ENCODE measurements at regions not wholly inside any gene's neighbourhood (a gene's known extent, or its start where the extent isn't known, plus 50 kb on each side); places are given as distances from the start of the nearest gene placed in this dataset.
"Not testable (repeated sequence)": the region's sequence is repeated elsewhere in the genome, so short reads cannot be mapped to it uniquely, and the experiment has no call there.

GRCh38 chr13:87235621-87236020 is 435.6 kb upstream of the SLITRK5 start:
- no peak overlapping the region for H3K9ac ChIP-seq (ENCODE audit: insufficient read depth in 1 of 2, low read length in 2 of 2)
- no peak for TF ChIP-seq CTCF (IDR thresholded peaks at IDR 0.05; ENCODE audit: control extremely low read depth, extremely low read depth)
- no peak for DNase-seq

GRCh38 chr13:87244256-87244890 is 426.8 kb upstream of the SLITRK5 start:
- no peaks in the 10 kb centered on the region for H3K9me3 ChIP-seq (ENCODE audit: control insufficient read depth in 4 of 4, insufficient read depth in 3 of 4, low read length in 3 of 4)
- no peak for TF ChIP-seq CTCF (IDR thresholded peaks at IDR 0.05; ENCODE audit: control extremely low read depth, extremely low read depth)

More at GRCh38 chr13:87235621-87236020, 435.6 kb upstream of the SLITRK5 start:
- ATAC-seq (ENCODE audit: insufficient read depth, low FRiP score), result no peak
- H3K4me3 ChIP-seq, result no peak overlapping the region
- no peaks in the 10 kb centered on the region for H3K27me3 ChIP-seq (ENCODE audit: control insufficient read depth in 3 of 3, insufficient read depth in 3 of 3, low read length in 2 of 3)
- peaks cover 0 to 5% (median 0%) of the 10 kb centered on the region in 4 donors for H3K9me3 ChIP-seq (ENCODE audit: control insufficient read depth in 4 of 4, insufficient read depth in 3 of 4, low read length in 3 of 4)
- H3K36me3 ChIP-seq (ENCODE audit: control insufficient read depth in 4 of 4, insufficient read depth in 4 of 4, low read length in 4 of 4), result no peaks in the 10 kb centered on the region
- no peak overlapping the region for H3K27ac ChIP-seq (ENCODE audit: low read depth in 1 of 2, low read length in 1 of 2)
- H3K4me1 ChIP-seq (ENCODE audit: control insufficient read depth in 5 of 5, insufficient read depth in 5 of 5, low read length in 5 of 5), result no peaks in the 10 kb centered on the region

GRCh38 chr13:87249847-87250246 is 421.3 kb upstream of the SLITRK5 start:
- DNase-seq; H3K4me1 ChIP-seq (ENCODE audit: control insufficient read depth in 5 of 5, insufficient read depth in 5 of 5, low read length in 5 of 5); H3K27me3 ChIP-seq (ENCODE audit: control insufficient read depth in 3 of 3, insufficient read depth in 3 of 3, low read length in 2 of 3); H3K27ac ChIP-seq (ENCODE audit: low read depth in 1 of 2, low read length in 1 of 2); H3K9ac ChIP-seq (ENCODE audit: insufficient read depth in 1 of 2, low read length in 2 of 2); H3K4me3 ChIP-seq; H3K9me3 ChIP-seq (ENCODE audit: control insufficient read depth in 4 of 4, insufficient read depth in 3 of 4, low read length in 3 of 4); ATAC-seq (ENCODE audit: insufficient read depth, low FRiP score); H3K36me3 ChIP-seq (ENCODE audit: control insufficient read depth in 4 of 4, insufficient read depth in 4 of 4, low read length in 4 of 4): not testable (repeated sequence)
- 92 to 94% methylated on average over 8 of the region's 8 CpGs for WGBS, 2 donors

More at GRCh38 chr13:87244256-87244890, 426.8 kb upstream of the SLITRK5 start:
- H3K4me3 ChIP-seq, result no peak overlapping the region
- 79 to 86% methylated on average over 3 of the region's 3 CpGs for WGBS, 2 donors
- no peaks in the 10 kb centered on the region for H3K36me3 ChIP-seq (ENCODE audit: control insufficient read depth in 4 of 4, insufficient read depth in 4 of 4, low read length in 4 of 4)
- no peak overlapping the region for H3K27ac ChIP-seq (ENCODE audit: low read depth in 1 of 2, low read length in 1 of 2)
- no peaks in the 10 kb centered on the region for H3K27me3 ChIP-seq (ENCODE audit: control insufficient read depth in 3 of 3, insufficient read depth in 3 of 3, low read length in 2 of 3)
- ATAC-seq (ENCODE audit: insufficient read depth, low FRiP score) (no peak), DNase-seq (no peak)
- no peaks in the 10 kb centered on the region for H3K4me1 ChIP-seq (ENCODE audit: control insufficient read depth in 5 of 5, insufficient read depth in 5 of 5, low read length in 5 of 5)
- H3K9ac ChIP-seq (ENCODE audit: insufficient read depth in 1 of 2, low read length in 2 of 2), result no peak overlapping the region

GRCh38 chr13:87255394-87255793 is 415.8 kb upstream of the SLITRK5 start:
- no peaks in the 10 kb centered on the region for H3K4me1 ChIP-seq (ENCODE audit: control insufficient read depth in 5 of 5, insufficient read depth in 5 of 5, low read length in 5 of 5)
- TF ChIP-seq CTCF (IDR thresholded peaks at IDR 0.05; ENCODE audit: control extremely low read depth, extremely low read depth), result no peak
- DNase-seq, result no peak
- H3K9ac ChIP-seq (ENCODE audit: insufficient read depth in 1 of 2, low read length in 2 of 2), result no peak overlapping the region
- no peak overlapping the region for H3K4me3 ChIP-seq
- no peaks in the 10 kb centered on the region for H3K27me3 ChIP-seq (ENCODE audit: control insufficient read depth in 3 of 3, insufficient read depth in 3 of 3, low read length in 2 of 3)
- peaks cover 0 to 2% (median 0%) of the 10 kb centered on the region in 4 donors for H3K9me3 ChIP-seq (ENCODE audit: control insufficient read depth in 4 of 4, insufficient read depth in 3 of 4, low read length in 3 of 4)
- H3K36me3 ChIP-seq (ENCODE audit: control insufficient read depth in 4 of 4, insufficient read depth in 4 of 4, low read length in 4 of 4), result no peaks in the 10 kb centered on the region
- WGBS, 2 donors, result 90% methylated on average over 5 of the region's 5 CpGs
- no peak overlapping the region for H3K27ac ChIP-seq (ENCODE audit: low read depth in 1 of 2, low read length in 1 of 2)
- no peak for ATAC-seq (ENCODE audit: insufficient read depth, low FRiP score)
